ENCODE measurements at regions not wholly inside any gene's neighbourhood (a gene's known extent, or its start where the extent isn't known, plus 50 kb on each side); places are given as distances from the start of the nearest gene placed in this dataset.
"Not testable (repeated sequence)": the region's sequence is repeated elsewhere in the genome, so short reads cannot be mapped to it uniquely, and the experiment has no call there.

GRCh38 chr13:27362064-27362751 lies 62.2 kb upstream of the GTF3A start:
- Histone ChIP-seq H3K27ac (no peak overlapping the region), H3K4me3 (peak overlapping the region; percentile 1 to 32 (median 25))

DNA sequence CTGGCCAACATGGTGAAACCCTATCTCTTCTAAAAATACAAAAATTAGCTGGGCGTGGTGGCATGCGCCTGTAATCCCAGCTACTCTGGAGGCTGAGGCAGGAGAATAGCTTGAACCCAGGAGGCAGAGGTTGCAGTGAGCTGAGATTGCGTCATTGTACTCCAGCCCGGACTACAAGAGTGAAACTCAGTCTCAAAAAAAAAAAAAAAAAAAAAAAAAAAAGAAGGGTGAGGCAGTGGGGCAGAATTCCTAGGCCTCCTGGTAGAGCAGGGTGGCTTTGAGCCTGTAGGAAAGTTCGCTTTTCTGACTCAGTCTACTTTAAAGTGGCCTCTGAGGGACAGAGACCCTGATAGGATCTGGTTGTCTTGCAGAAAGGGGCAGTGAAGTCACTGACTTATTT lies 60.8 kb upstream of the GTF3A start:
- not testable (repeated sequence) for H3K4me3 ChIP-seq, H3K27ac ChIP-seq

- H3K27ac ChIP-seq = no peak overlapping the region
- H3K4me3 ChIP-seq = no peak overlapping the region
These were observed 56.8 kb upstream of the GTF3A start for GRCh38 chr13:27367570-27367969.

- Histone ChIP-seq H3K27ac (no peak overlapping the region), H3K4me3 (no peak overlapping the region)
These were observed 54.0 kb upstream of the GTF3A start for GRCh38 chr13:27370305-27370872.

GRCh38 chr13:27371932-27372331 lies 52.5 kb upstream of the GTF3A start:
- H3K27ac ChIP-seq = no peak overlapping the region

GRCh38 chr13:27372896-27373295 lies 51.5 kb upstream of the GTF3A start:
- H3K4me3 ChIP-seq = no peak overlapping the region
- no peak overlapping the region for H3K27ac ChIP-seq

More at GRCh38 chr13:27371932-27372331, 52.5 kb upstream of the GTF3A start:
- no peak overlapping the region for H3K4me3 ChIP-seq

GRCh38 chr13:27374126-27374613 lies 50.2 kb upstream of the GTF3A start:
- no peak overlapping the region for H3K27ac ChIP-seq
- no peak overlapping the region for H3K4me3 ChIP-seq

Measured in skin epidermis (tissue), 12 donors.